ENCODE measurements at regions not wholly inside any gene's neighbourhood (a gene's known extent, or its start where the extent isn't known, plus 50 kb on each side); places are given as distances from the start of the nearest gene placed in this dataset.
A peak's percentile ranks its signal among the peaks of the same experiment; 100 is the strongest.

GRCh38 chr18:22026362-22026761 lies 143.0 kb upstream of the GATA6 start:
- DNase-seq (ENCODE audit: low read depth) = no peak

DNA sequence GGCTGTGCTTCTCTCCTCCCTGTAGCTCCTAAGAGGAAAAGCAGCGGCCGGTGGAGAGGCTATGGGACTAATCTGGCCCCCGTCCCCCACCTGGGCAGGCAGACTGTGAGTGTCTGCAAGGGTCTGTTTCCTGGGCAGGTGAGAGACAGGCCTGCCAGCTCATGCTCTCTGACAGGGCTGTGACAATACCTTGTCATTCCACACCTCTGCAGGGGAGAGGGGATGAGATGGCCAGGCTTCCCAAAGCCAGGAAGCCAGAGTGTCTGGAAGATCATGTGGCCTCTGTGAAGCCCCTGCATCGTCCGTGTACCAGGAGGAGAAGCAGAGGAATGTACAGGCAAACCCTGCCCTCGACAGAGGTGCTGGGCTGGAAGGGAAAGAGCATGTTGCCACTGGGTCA lies 142.5 kb upstream of the GATA6 start:
- in situ Hi-C loops (cut with HindIII; ENCODE audit: low pct_unique_long_range_greater_than_20kb, low sequenced_read_pairs) = no loop called here
- DNase-seq (ENCODE audit: low read depth) = no peak

More at GRCh38 chr18:22026362-22026761, 143.0 kb upstream of the GATA6 start:
- in situ Hi-C loops (cut with HindIII; ENCODE audit: low pct_unique_long_range_greater_than_20kb, low sequenced_read_pairs) = no loop called here

GRCh38 chr18:22031611-22032010 lies 137.8 kb upstream of the GATA6 start:
- in situ Hi-C loops (cut with HindIII; ENCODE audit: low pct_unique_long_range_greater_than_20kb, low sequenced_read_pairs) = no loop called here
- no peak for DNase-seq (ENCODE audit: low read depth)

DNA sequence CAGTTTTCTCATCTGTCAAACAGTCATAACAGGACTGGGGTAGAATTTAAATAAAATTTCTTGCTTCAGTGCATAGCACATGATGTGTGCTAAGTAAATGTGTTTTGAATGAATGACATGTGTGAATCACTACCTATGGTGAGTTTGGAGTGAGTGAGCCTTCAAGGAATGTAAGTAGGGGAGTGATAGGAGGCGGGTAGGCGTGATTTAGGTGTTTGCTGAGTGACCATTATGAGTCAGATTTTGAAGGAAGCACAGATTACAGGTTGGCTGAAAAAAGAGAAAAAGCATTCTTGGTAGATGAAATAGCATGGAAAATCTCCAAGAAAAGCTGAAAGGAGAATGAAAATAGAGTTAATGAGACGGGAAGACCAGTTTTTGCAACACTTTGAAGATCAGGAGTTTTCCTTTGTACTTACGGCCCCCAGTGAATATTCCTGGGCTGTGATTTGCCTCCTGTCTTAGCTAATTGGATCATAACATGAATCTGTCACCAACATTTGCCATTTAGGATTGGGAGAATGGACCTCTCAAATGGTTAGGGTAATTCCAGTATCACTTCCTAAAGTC lies 136.9 kb upstream of the GATA6 start:
- in situ Hi-C loops (cut with HindIII; ENCODE audit: low pct_unique_long_range_greater_than_20kb, low sequenced_read_pairs) = no loop called here
- peak; percentile 92 for DNase-seq (ENCODE audit: low read depth)

DNA sequence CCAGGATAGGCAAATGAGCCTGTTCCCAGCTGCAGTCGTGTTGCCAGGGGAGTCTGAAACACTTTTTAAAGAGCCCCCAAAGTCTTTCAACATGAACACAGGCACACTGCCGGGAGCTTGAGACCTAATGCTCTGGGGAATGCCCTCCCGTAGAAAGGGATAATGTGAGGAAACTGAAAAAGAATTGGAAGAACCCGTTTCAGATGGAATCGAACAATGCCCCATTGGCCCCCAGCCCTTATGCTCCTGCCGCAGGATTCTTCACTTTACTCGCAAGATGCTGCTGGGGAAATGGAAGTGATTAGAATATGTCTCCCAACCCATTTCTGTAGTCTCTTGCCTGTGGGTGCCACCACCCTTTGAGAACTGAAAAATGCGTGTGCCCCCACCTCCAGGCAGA lies 136.3 kb upstream of the GATA6 start:
- in situ Hi-C loops (cut with HindIII; ENCODE audit: low pct_unique_long_range_greater_than_20kb, low sequenced_read_pairs) = no loop called here
- no peak for DNase-seq (ENCODE audit: low read depth)

DNA sequence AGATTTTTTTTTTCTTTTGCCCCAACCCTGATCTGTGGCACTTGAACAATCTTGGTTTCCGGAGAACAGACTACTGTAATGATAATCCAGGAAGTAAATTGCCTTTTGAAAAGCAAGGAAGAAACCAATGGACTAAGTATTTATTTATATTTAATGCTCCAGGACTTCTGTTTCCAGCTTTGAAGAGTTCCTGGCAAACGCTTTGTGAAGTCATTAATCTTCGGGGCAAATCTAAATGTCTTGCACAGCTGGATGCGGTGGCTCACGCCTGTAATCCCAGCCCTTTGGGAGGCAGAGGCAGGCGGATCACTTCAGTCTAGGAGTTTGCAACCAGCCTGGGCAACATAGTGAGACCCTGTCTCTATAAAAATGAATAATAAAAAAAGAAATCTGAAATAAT lies 135.1 kb upstream of the GATA6 start:
- in situ Hi-C loops (cut with HindIII; ENCODE audit: low pct_unique_long_range_greater_than_20kb, low sequenced_read_pairs) = no loop called here
- no peak for DNase-seq (ENCODE audit: low read depth)

DNA sequence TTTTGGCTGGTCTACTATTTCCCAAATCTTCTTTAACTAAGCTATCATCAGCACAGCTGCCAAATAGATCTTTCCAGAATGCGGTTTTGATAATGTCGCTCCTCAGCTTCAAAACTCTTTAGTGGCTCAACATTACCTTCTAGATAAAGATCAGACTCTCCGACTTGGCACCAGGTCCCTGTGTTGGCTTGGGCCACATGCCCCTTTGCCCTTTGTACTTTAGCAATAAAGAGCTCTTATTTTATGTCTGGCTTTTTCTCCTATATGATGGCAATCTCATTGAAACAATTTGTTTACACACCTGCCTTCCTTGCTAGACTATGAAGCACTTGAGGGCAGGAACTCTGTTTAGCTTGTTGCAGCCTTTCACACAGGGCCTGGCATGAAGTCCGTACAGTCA lies 128.9 kb upstream of the GATA6 start:
- no peak for DNase-seq (ENCODE audit: low read depth)
- in situ Hi-C loops (cut with HindIII; ENCODE audit: low pct_unique_long_range_greater_than_20kb, low sequenced_read_pairs) = no loop called here

DNA sequence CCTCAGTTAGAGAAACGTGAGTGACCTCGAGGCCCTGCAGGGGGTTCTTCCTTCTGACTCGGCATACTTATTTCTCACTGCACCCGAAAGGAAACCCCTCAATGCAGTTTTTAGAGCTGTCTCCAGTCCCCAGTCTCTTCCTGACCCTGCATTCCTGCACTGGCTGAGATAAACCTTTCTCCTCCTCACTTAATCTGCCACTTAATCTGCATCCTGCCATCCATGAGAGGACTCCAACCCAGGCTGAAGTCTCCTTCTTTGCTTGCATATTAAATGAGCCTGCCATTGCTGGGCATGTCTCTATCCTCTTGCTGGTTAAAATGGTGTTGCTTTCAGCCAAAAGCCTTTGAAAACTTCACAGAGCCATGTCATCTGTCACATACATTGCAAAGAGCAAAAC lies 125.6 kb upstream of the GATA6 start:
- in situ Hi-C loops (cut with HindIII; ENCODE audit: low pct_unique_long_range_greater_than_20kb, low sequenced_read_pairs) = no loop called here
- DNase-seq (ENCODE audit: low read depth) = no peak

GRCh38 chr18:22044474-22045220 lies 124.7 kb upstream of the GATA6 start:
- in situ Hi-C loops (cut with HindIII; ENCODE audit: low pct_unique_long_range_greater_than_20kb, low sequenced_read_pairs) = no loop called here

DNA sequence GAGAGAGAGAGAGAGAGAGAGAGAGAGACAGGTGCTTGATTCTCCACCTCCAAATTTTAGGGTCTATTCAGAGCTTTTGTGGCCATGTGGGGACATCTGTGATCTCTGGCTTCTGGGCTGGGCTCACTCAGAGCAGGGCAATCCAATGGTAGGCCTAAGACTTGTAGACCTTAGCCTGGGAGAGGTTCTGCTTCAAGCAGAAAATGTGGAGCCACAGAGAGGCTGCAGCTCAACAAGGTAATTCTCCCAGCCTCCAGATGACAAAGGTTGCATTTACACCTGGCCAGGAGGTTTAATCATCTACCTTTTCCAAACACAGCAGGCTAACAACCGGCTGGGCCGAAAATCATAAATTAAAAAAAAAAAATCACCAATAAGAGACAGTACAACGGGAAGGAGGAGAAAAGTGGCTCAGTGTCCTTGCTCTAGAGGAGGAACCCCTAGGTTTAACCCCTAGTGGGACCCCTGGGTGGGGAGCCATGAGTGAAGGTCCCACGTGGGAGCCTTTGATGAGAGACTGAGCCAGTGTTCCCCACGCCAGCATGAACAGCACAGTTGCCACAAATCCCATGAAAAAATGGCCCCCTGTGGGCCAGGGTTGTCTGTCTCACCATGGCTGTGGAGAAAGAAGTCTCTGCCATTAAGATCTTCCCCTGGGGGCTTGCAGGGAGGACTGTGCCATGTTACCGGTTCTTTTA lies 124.0 kb upstream of the GATA6 start:
- in situ Hi-C loops (cut with HindIII; ENCODE audit: low pct_unique_long_range_greater_than_20kb, low sequenced_read_pairs) = no loop called here
- DNase-seq (ENCODE audit: low read depth) = no peak

More at GRCh38 chr18:22044474-22045220, 124.7 kb upstream of the GATA6 start:
- no peak for DNase-seq (ENCODE audit: low read depth)

DNA sequence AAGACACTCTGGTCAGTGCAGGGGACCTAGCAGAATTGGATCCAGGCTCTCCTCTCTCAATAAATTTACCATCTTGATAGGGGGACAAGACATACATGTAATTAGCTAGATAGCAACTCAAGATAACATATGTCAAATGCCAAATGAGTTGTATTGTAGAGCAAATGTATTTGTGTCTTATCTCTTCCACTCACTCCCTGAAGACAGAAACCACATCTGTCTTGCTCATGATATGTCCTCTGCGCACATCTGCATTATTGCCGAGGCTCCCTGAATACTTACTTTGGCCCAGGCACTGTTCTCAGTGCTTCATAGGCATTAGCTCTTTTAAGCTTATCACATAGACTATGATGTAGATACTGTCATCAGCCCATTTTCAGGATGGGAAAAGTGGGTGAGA lies 122.9 kb upstream of the GATA6 start:
- DNase-seq (ENCODE audit: low read depth) = no peak
- in situ Hi-C loops (cut with HindIII; ENCODE audit: low pct_unique_long_range_greater_than_20kb, low sequenced_read_pairs) = no loop called here

- in situ Hi-C loops (cut with HindIII; ENCODE audit: low pct_unique_long_range_greater_than_20kb, low sequenced_read_pairs) = no loop called here
- no peak for DNase-seq (ENCODE audit: low read depth)
Observed at GRCh38 chr18:22047485-22047884, 121.9 kb upstream of the GATA6 start.

GRCh38 chr18:22048221-22048620 lies 121.2 kb upstream of the GATA6 start:
- DNase-seq (ENCODE audit: low read depth) = no peak
- in situ Hi-C loops (cut with HindIII; ENCODE audit: low pct_unique_long_range_greater_than_20kb, low sequenced_read_pairs) = no loop called here

- in situ Hi-C loops (cut with HindIII; ENCODE audit: low pct_unique_long_range_greater_than_20kb, low sequenced_read_pairs) = no loop called here
- no peak for DNase-seq (ENCODE audit: low read depth)
Observed at GRCh38 chr18:22048932-22049615, 120.3 kb upstream of the GATA6 start.

DNA sequence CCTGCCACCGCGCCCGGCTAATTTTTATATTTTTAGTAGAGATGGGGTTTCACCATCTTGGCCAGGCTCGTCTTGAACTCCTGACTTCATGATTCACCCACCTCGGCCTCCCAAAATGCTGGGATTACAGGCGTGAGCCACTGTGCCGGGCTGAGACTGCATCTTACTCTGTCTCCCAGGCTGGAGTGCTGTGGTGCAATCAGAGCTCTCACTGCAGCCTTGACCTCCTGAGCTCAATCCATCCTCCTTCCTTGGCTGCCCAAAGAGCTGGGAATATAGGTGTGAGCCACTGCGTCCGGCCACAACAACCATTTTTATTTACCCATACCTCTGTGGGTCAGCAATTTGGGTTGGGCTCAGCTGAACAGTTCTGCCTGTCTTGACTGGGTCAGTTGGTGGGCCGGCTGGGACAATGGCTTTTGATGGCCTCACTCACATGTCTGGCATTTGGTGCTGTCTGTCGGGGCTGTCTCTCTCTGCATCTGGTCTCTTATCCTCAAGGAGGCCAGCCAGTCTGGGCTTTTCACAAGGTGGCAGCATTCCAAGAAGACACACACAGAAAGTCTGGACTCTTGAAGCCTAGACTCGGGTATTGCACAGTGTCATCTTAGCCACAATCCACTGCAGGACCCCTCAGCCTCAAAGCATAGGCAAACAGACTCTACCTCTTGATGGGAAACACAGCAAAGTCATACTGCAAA lies 116.8 kb upstream of the GATA6 start:
- no peak for DNase-seq (ENCODE audit: low read depth)
- in situ Hi-C loops (cut with HindIII; ENCODE audit: low pct_unique_long_range_greater_than_20kb, low sequenced_read_pairs) = no loop called here

GRCh38 chr18:22055466-22056238 lies 113.7 kb upstream of the GATA6 start:
- in situ Hi-C loops (cut with HindIII; ENCODE audit: low pct_unique_long_range_greater_than_20kb, low sequenced_read_pairs) = no loop called here
- DNase-seq (ENCODE audit: low read depth) = no peak

GRCh38 chr18:22056950-22057349 lies 112.4 kb upstream of the GATA6 start:
- in situ Hi-C loops (cut with HindIII; ENCODE audit: low pct_unique_long_range_greater_than_20kb, low sequenced_read_pairs) = no loop called here
- peak; percentile 12 for DNase-seq (ENCODE audit: low read depth)

All from Caki2 (cell line).